ENCODE measurements at regions not wholly inside any gene's neighbourhood (a gene's known extent, or its start where the extent isn't known, plus 50 kb on each side); places are given as distances from the start of the nearest gene placed in this dataset.
"Not testable (repeated sequence)": the region's sequence is repeated elsewhere in the genome, so short reads cannot be mapped to it uniquely, and the experiment has no call there.

- DNase-seq (ENCODE audit: low read depth in 4 of 4, low spot score in 3 of 4), result no peak
Observed at GRCh38 chr11:25159341-25159740, 662.5 kb downstream of the LUZP2 start.

- DNase-seq (ENCODE audit: low read depth in 4 of 4, low spot score in 3 of 4), result no peak
Observed at GRCh38 chr11:25163421-25163820, 666.6 kb downstream of the LUZP2 start.

DNA sequence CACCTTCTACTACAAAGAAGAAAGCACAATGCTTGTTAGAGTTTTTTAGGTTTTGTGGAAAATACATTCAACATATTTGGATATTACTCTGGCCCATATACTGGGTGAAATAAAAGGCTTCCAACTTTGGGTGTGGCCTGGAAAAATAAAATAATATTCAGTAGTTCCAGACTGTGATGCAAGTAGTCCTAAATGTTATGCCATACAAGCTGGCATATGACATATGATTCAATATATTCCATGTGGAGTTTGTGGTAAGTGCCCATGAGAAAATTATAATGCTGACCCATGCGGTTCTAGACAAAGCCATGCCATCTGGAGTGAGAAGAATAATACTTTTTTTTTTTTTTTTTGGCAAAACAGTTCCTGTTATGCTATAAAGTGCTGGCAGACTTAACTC, 683.3 kb downstream of the LUZP2 start:
- no peak for DNase-seq (ENCODE audit: low read depth in 4 of 4, low spot score in 3 of 4)

- no peak for DNase-seq (ENCODE audit: low read depth in 4 of 4, low spot score in 3 of 4)
Observed at GRCh38 chr11:25183411-25183810, 686.6 kb downstream of the LUZP2 start.

DNA sequence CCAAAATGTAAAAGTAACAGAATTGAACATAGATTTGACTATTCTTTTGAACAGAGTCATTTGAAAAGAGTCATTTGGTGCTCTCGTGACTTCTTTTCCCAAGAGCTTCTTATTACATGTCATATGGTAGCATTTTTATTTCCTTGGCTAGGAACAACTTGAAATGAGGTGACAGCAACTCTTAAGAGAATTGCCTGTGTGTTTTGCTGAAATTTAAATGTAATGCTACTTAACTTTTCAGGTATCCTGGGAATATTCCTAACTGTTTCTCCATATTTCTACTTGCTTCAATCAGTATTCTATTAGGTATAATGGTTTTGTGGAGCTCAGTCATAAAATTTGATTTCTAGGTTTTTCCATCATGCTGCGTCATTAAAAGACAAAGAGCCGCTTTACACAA, 700.7 kb downstream of the LUZP2 start:
- no peak for DNase-seq (ENCODE audit: low read depth in 4 of 4, low spot score in 3 of 4)

DNA sequence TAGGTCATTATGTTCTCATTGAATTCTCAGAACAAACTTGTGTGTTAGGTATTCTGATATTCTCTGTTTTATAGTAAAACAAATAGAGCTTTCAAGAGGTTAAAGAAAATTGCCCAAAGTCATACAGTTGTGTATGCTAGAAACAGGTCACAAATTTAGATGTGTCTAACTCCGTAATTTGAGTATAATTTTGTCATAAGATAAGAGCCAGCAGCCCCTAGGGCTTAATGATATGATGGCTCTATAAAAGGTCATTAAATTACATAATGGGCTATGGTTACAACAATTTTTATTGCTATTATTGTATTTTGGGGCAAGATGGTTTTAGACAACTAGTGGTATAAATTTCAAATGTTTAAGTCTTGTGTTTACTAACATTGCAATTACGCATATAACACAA, 701.9 kb downstream of the LUZP2 start:
- no peak for DNase-seq (ENCODE audit: low read depth in 4 of 4, low spot score in 3 of 4)

GRCh38 chr11:25200925-25201324, 704.1 kb downstream of the LUZP2 start:
- no peak for DNase-seq (ENCODE audit: low read depth in 4 of 4, low spot score in 3 of 4)

GRCh38 chr11:25206762-25207161, 709.9 kb downstream of the LUZP2 start:
- DNase-seq (ENCODE audit: low read depth in 4 of 4, low spot score in 3 of 4), result no peak

DNA sequence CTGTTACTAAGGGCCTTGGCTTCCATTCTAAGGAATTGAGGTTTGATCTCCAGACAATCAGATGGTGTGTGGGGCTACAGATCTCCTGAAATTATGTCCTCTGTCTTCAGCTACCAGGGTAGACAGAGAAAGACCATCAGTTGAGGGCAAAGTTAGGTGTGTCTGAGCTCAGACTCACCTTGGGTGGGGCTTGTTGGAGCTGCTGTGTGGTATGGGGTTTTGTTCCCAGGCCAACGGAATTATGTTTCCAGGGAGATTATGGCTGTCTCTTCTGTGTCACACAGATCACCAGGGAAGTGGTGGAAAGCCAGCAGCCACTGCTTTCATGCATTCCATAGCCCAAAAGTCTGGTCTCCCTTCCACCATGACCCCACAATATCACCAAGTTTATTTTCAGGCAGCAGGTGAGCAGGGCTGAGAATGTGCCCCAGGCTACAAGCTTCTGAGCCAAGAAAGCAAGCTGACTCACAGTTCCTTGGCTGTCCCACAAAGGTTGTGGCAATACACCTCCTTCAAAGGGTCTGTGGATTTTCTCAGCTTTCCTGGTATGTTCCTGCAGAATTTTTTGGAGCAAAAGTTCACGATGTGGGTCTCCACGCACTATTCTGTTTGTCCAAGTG, 714.9 kb downstream of the LUZP2 start:
- DNase-seq (ENCODE audit: low read depth in 4 of 4, low spot score in 3 of 4), result no peak

GRCh38 chr11:25214535-25215176, 717.8 kb downstream of the LUZP2 start:
- DNase-seq (ENCODE audit: low read depth in 4 of 4, low spot score in 3 of 4), result no peak

DNA sequence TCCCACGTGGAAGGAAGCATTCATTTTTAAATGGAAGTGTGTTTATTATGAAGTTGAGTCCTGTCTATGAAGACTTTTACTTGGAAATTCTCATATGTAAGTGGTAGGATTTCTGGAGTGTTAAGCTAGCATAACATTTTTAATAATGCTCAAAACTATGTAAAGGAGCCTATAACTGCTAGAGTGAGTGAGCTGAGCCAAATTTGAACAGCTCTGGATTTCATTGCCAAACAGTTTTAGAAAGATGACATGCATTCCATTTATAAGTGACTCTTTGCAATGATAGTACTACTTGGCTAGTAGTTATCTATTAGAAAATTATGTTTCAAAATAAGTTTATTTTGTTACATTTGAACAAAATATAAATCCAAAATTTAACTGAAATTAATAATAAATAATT, 721.2 kb downstream of the LUZP2 start:
- DNase-seq (ENCODE audit: low read depth in 4 of 4, low spot score in 3 of 4), result no peak

DNA sequence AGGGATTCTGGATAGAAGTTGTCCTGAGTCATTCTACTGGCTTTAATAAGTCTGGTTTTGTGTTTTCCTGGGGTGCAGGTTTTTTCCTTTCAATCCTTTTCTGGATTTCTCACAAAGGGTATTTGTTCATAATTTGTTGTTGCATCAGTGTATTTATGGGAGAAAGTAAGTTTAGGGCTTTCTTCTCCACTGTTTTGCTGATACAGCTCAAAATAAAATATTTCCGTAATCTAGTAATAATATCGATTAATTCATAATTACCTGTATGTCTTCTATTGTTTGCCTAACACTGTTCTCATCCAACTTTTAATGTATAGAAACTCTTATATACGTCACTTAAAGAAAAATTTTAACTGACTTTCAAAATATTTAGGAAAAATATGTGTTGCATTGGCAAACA, 728.2 kb downstream of the LUZP2 start:
- DNase-seq (ENCODE audit: low read depth in 4 of 4, low spot score in 3 of 4), result no peak

DNA sequence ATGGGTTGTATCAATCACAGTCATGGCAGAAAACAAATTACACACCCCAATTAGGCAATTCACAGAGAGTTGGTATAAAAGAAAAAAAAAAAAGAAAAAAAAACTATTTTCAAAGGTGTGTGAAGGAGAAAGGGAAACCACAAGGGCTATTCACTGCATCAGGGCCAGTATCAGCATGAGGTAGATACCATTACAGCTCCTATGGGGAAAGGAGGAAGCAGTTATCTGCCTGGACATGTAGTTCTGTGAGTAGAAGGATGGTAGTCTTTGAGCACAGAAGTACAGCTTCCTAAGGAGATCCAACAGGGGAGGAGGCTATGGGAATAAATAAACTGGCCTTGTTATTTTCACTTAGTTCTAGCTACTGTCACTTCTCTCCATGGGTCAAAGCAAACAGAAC, 746.1 kb downstream of the LUZP2 start:
- no peak for DNase-seq (ENCODE audit: low read depth in 4 of 4, low spot score in 3 of 4)

DNA sequence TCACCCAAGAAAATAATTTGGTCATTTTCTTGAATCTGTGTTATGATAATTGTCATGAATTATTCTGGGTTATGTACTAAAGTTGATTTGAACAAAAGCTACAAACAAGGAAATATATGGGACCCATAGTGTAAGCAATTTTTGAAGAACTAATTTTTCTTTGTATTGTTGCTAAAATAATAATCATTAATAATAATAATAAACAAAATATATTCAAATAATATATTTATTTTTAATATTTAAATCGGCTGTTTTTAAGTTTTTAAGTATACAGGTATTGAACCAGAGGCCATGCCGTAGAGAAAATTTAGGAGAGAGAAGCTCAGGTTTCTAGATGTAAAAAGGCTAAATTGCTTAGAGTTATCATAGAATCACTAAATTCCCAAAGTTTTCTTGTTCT, 747.3 kb downstream of the LUZP2 start:
- DNase-seq (ENCODE audit: low read depth in 4 of 4, low spot score in 3 of 4), result no peak

DNA sequence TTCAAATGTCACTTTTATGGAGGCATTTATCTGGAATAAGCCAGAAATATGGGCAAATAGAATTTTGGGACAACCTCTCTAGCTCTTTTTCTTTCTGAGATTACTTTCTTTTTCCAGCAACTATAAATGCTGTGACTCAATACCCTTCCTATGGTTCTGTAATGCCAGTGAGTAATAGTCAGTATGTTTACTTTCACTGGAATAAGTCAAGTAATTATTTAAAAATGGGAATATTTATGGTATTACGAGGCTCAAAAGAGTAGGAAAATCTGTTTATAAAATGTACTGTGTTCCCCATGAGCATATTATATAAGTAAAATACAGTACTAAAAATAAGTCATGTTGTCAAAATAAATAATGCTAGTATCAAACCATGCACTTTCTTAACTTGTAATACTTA, 750.5 kb downstream of the LUZP2 start:
- DNase-seq (ENCODE audit: low read depth in 4 of 4, low spot score in 3 of 4), result no peak

DNA sequence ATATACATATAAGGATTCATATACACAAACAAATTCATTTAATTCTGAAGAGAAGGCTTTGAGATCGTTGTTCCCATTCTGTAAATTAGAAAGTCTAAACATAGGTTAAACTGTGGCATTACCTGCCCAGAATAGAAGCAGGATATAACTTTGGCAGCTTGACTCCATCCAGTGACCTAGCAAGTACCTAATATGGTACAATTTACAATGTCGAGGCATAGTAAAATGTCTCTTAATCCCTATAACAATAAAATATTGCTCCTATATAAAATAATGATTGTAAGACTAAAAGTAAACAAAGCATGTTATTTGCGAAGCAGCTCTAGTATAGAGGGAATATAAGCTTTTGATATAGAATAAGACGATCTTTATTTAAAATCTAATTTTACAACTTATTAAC, 756.0 kb downstream of the LUZP2 start:
- no peak for DNase-seq (ENCODE audit: low read depth in 4 of 4, low spot score in 3 of 4)

- DNase-seq (ENCODE audit: low read depth in 4 of 4, low spot score in 3 of 4), result not testable (repeated sequence)
Observed at GRCh38 chr11:25263861-25264260, 767.0 kb downstream of the LUZP2 start.

- no peak for DNase-seq (ENCODE audit: low read depth in 4 of 4, low spot score in 3 of 4)
Observed at GRCh38 chr11:25271301-25271700, 774.4 kb downstream of the LUZP2 start.

DNA sequence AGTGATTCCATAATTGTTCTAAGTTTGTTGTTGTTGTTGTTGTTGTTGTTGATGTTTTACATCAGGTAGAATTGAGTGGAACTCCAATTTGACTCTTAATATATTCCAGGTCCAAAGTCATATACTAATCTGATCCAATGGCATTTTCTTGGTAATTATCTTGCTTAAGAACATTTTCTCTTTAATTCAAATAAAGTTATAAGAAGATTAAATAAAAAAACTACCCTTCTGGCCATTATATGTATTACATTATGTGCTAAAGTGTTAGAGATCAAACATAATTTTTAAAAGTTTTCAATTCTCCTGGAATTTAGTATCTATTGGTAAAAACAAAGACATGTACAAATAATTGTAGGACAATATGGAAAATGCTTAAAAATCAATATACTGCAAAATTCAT, 775.4 kb downstream of the LUZP2 start:
- DNase-seq (ENCODE audit: low read depth in 4 of 4, low spot score in 3 of 4), result no peak

GRCh38 chr11:25280821-25281220, 784.0 kb downstream of the LUZP2 start:
- not testable (repeated sequence) for DNase-seq (ENCODE audit: low read depth in 4 of 4, low spot score in 3 of 4)

DNA sequence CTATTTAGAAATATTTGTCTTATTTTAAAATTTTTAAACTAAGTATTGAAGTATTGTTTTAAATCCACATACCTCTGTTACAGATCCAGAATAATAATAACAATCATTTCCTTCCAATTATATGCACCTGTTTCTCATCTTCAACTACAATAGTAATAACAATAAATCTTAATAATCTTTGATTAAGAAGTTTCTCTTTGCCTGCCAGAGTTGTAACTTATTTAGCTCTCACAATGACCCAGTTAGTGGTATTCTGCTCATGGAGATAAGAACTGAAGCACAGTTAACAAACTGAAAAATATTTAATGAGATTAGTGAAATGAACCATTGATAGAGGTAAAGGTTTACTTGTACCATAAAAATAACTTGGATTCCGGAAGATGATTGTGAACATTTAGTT, 796.3 kb downstream of the LUZP2 start:
- DNase-seq (ENCODE audit: low read depth in 4 of 4, low spot score in 3 of 4), result no peak

DNA sequence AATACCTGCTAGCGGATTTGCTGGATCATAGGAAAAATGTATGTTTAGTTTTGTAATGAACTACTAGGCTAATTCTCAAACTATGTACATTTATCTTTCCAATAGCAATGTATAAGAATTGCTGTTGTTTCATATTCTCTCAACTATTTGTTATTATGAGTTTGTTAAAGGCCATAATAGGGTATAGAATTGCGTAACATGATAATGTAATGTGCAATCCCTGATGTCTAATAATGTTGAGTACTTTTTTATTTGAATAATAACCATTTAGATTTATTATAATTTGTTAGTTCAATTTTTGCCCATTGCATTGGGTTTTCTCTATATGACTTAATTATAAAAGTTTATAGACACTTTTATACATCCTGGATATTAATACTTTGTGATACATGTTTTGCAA, 801.6 kb downstream of the LUZP2 start:
- DNase-seq (ENCODE audit: low read depth in 4 of 4, low spot score in 3 of 4), result no peak

GRCh38 chr11:25309818-25310217, 813.0 kb downstream of the LUZP2 start:
- no peak for DNase-seq (ENCODE audit: low read depth in 4 of 4, low spot score in 3 of 4)
